ENCODE measurements at regions not wholly inside any gene's neighbourhood (a gene's known extent, or its start where the extent isn't known, plus 50 kb on each side); places are given as distances from the start of the nearest gene placed in this dataset.

GRCh38 chr11:95505927-95506426 is 275.0 kb upstream of the SESN3 start:
- TF ChIP-seq REST (IDR thresholded peaks at IDR 0.05; ENCODE audit: insufficient read depth in 1 of 2, low read depth in 2 of 2, low read length in 2 of 2): no peak
- TF ChIP-seq SIN3A (IDR thresholded peaks at IDR 0.05; ENCODE audit: borderline replicate concordance, insufficient read depth, low read length): no peak
- TF ChIP-seq POLR2AphosphoS5 (IDR thresholded peaks at IDR 0.05; ENCODE audit: low read depth, low read length): no peak
- no peak for TF ChIP-seq FOXP2 (optimal IDR thresholded peaks at IDR 0.05; ENCODE audit: borderline replicate concordance, extremely low read depth, extremely low read length, insufficient read depth)
- no peak for TF ChIP-seq TAF1 (IDR thresholded peaks at IDR 0.05; ENCODE audit: borderline replicate concordance, insufficient read depth, low read length)

GRCh38 chr11:95503047-95503446 is 272.0 kb upstream of the SESN3 start:
- no peak for TF ChIP-seq POLR2AphosphoS5 (IDR thresholded peaks at IDR 0.05; ENCODE audit: low read depth, low read length)
- no peak for TF ChIP-seq SIN3A (IDR thresholded peaks at IDR 0.05; ENCODE audit: borderline replicate concordance, insufficient read depth, low read length)
- no peak for TF ChIP-seq REST (IDR thresholded peaks at IDR 0.05; ENCODE audit: insufficient read depth in 1 of 2, low read depth in 2 of 2, low read length in 2 of 2)
- TF ChIP-seq TAF1 (IDR thresholded peaks at IDR 0.05; ENCODE audit: borderline replicate concordance, insufficient read depth, low read length): no peak
- TF ChIP-seq FOXP2 (optimal IDR thresholded peaks at IDR 0.05; ENCODE audit: borderline replicate concordance, extremely low read depth, extremely low read length, insufficient read depth): no peak

- TF ChIP-seq SIN3A (IDR thresholded peaks at IDR 0.05; ENCODE audit: borderline replicate concordance, insufficient read depth, low read length) (no peak), TAF1 (IDR thresholded peaks at IDR 0.05; ENCODE audit: borderline replicate concordance, insufficient read depth, low read length) (no peak), REST (IDR thresholded peaks at IDR 0.05; ENCODE audit: insufficient read depth in 1 of 2, low read depth in 2 of 2, low read length in 2 of 2) (no peak), POLR2AphosphoS5 (IDR thresholded peaks at IDR 0.05; ENCODE audit: low read depth, low read length) (no peak), FOXP2 (optimal IDR thresholded peaks at IDR 0.05; ENCODE audit: borderline replicate concordance, extremely low read depth, extremely low read length, insufficient read depth) (no peak)
Measured at GRCh38 chr11:95502522-95502921, 271.5 kb upstream of the SESN3 start.

- no peak for TF ChIP-seq FOXP2 (optimal IDR thresholded peaks at IDR 0.05; ENCODE audit: borderline replicate concordance, extremely low read depth, extremely low read length, insufficient read depth)
- TF ChIP-seq TAF1 (IDR thresholded peaks at IDR 0.05; ENCODE audit: borderline replicate concordance, insufficient read depth, low read length): no peak
- no peak for TF ChIP-seq SIN3A (IDR thresholded peaks at IDR 0.05; ENCODE audit: borderline replicate concordance, insufficient read depth, low read length)
- no peak for TF ChIP-seq REST (IDR thresholded peaks at IDR 0.05; ENCODE audit: insufficient read depth in 1 of 2, low read depth in 2 of 2, low read length in 2 of 2)
- no peak for TF ChIP-seq POLR2AphosphoS5 (IDR thresholded peaks at IDR 0.05; ENCODE audit: low read depth, low read length)
Measured at GRCh38 chr11:95501761-95502266, 270.8 kb upstream of the SESN3 start.
